OCI-LY7 (cell line): ENCODE measurements at regions not wholly inside any gene's neighbourhood (a gene's known extent, or its start where the extent isn't known, plus 50 kb on each side); places are given as distances from the start of the nearest gene placed in this dataset.

ENCODE experiments used
- BruUV-seq: library from RNA; stranded (reverse); fragments of 400-500 nt; replicated peaks from 2 replicates; lab custom pipeline; 2021; lab: Mats Ljungman, UMichigan
- CTCF ChIA-PET: fragments of 300-600 bp; sonication (Branson Sonifier 250); formaldehyde crosslinking; loops from one replicate; lab custom pipeline; 2022; ENCODE audit warnings: antibody characterized with exemption; ENCODE audit not compliant: unreplicated experiment; lab: Charles Lee
- POLR2A ChIA-PET: fragments of 300-600 bp; sonication (Branson Sonifier 250); formaldehyde crosslinking; loops from one replicate; lab custom pipeline; 2022; ENCODE audit warnings: antibody characterized with exemption; lab: Charles Lee
- DNase-seq: peaks from one replicate; pipeline ENCODE4 v3.0.0-alpha.2; 2015; ENCODE audit warnings: low spot score
- H2AFZ ChIP-seq: fragments of 200-600 bp; sonication (generic), shearing (Covaris generic); 2 replicates; pipeline ENCODE4 v1.6.1; 2014; ENCODE audit warnings: mild to moderate bottlenecking, antibody characterized with exemption, low read length, moderate library complexity
- H3K27ac ChIP-seq: fragments of 200-600 bp; sonication (generic); 2 replicates; pipeline ENCODE4 v1.5.1; 2014; ENCODE audit warnings: mixed run types, low read depth, mild to moderate bottlenecking, moderate library complexity, low read length, inconsistent platforms; ENCODE audit not compliant: poor library complexity, severe bottlenecking
- H3K36me3 ChIP-seq: fragments of 200-600 bp; sonication (generic); 2 replicates; pipeline ENCODE4 v1.6.1; 2014; ENCODE audit warnings: mild to moderate bottlenecking, antibody characterized with exemption, low read length, moderate library complexity, mixed read lengths; ENCODE audit not compliant: insufficient read depth
- H3K4me1 ChIP-seq: fragments of 200-600 bp; sonication (generic); 2 replicates; pipeline ENCODE4 v1.5.1; 2014; ENCODE audit warnings: mild to moderate bottlenecking, low read length; ENCODE audit not compliant: insufficient read depth, poor library complexity, severe bottlenecking
- H3K4me2 ChIP-seq: fragments of 200-600 bp; sonication (generic); 2 replicates; pipeline ENCODE4 v1.6.1; 2014; ENCODE audit warnings: mild to moderate bottlenecking, low read length
- H3K4me3 ChIP-seq: fragments of 200-600 bp; sonication (generic); 2 replicates; pipeline ENCODE4 v1.5.1; 2014; ENCODE audit warnings: mild to moderate bottlenecking, low read depth, low read length; ENCODE audit not compliant: poor library complexity, severe bottlenecking
- H3K79me2 ChIP-seq: fragments of 200-600 bp; sonication (generic); 2 replicates; pipeline ENCODE4 v1.6.1; 2016; ENCODE audit warnings: low read depth, mild to moderate bottlenecking, low read length, moderate library complexity, mixed read lengths; ENCODE audit not compliant: insufficient read depth
- H3K9me2 ChIP-seq: fragments of 200-600 bp; sonication (generic); 2 replicates; pipeline ENCODE4 v1.6.1; 2016; ENCODE audit warnings: mild to moderate bottlenecking, low read length, mixed read lengths; ENCODE audit not compliant: insufficient read depth
- H3K9me3 ChIP-seq: fragments of 200-600 bp; sonication (generic); 2 replicates; pipeline ENCODE4 v1.6.1; 2014; ENCODE audit warnings: mild to moderate bottlenecking, mixed run types, low read length, mixed read lengths
- H4K20me1 ChIP-seq: fragments of 200-600 bp; sonication (generic); 2 replicates; pipeline ENCODE4 v1.6.1; 2014; ENCODE audit warnings: mild to moderate bottlenecking, antibody characterized with exemption, low read length, moderate library complexity, mixed read lengths; ENCODE audit not compliant: insufficient read depth
- CTCF ChIP-seq: fragments of 200-600 bp; sonication (generic); conservative IDR thresholded peaks from 2 replicates; pipeline ENCODE4 v1.5.1; 2014; ENCODE audit warnings: mild to moderate bottlenecking, antibody characterized with exemption, low read length, moderate library complexity, mixed read lengths
- EZH2phosphoT487 ChIP-seq: fragments of 200-600 bp; sonication (generic); IDR thresholded peaks from 2 replicates; pipeline ENCODE4 v1.6.1; 2018; ENCODE audit warnings: low read depth, borderline replicate concordance, mild to moderate bottlenecking, mixed run types, antibody characterized with exemption, low read length, moderate library complexity, mixed read lengths
- intact Hi-C: fragments of 100-400 bp; cut with micrococcal nuclease; formaldehyde crosslinking; loops from one replicate; pipeline ENCODE4 v1.10.0; 2022; ENCODE audit not compliant: unreplicated experiment

DNA sequence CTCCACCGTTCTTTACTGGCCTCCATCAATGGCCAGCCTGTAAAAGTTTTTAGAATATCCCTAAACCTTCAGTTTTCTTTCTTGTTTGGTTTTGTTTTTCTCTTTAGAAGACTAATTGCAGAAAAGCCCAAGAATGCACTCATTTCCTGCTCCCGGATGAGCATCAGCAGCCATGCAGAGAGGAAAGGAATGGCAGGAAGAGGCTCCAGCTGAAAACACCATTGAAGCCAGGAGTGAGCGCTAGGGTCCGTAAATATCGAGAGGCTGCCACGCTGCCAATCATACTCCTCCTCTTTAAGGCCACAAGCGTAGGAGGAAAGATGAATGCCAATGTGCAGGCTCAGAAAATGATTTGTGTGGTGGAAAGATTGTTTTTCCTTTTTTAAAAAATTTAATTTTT is 57.4 kb upstream of the UBE2L5 start:
- POLR2A ChIA-PET = no interaction called here
- Histone ChIP-seq H3K9me3 (no peaks in the 10 kb centered on the region), H2AFZ (no peak overlapping the region), H4K20me1 (no peaks in the 10 kb centered on the region), H3K4me3 (no peak overlapping the region), H3K27ac (no peak overlapping the region), H3K4me2 (no peak overlapping the region), H3K79me2 (peaks cover 10% of the 10 kb centered on the region; the same call in 1 of the 2 replicates), H3K36me3 (peaks cover 99% of the 10 kb centered on the region), H3K9me2 (no peaks in the 10 kb centered on the region), H3K4me1 (peaks cover 30% of the 10 kb centered on the region)
- DNase-seq = no peak
- CTCF ChIA-PET = no interaction called here
- no TSS peak for BruUV-seq
- TF ChIP-seq EZH2phosphoT487 (no peak), CTCF (no peak)
- intact Hi-C loops = no loop called here

DNA sequence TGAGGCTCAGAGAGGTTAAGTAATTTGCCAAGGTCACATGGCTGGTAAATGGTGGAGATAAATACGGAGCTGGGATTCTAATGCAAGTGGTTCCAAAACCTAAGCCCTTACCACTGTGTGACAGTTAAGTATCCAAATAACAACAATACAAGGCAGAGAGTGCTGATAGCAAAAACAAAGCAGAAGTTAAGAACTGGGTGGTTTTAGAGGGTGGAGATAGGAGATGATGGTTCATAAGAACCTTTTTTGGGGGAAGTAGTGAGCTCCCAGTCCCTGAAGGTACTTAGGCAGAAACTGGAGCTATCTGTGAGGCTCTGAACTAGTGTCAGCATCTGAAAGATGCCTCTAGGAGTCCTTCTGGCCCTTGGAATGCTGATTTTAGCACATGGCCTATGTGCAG is 56.2 kb upstream of the UBE2L5 start:
- Histone ChIP-seq H3K4me2 (no peak overlapping the region), H3K4me1 (peaks cover 42% of the 10 kb centered on the region), H2AFZ (no peak overlapping the region), H3K27ac (peak overlapping the region; percentile 27), H3K36me3 (peaks cover 99% of the 10 kb centered on the region), H4K20me1 (no peaks in the 10 kb centered on the region), H3K4me3 (no peak overlapping the region), H3K9me3 (no peaks in the 10 kb centered on the region), H3K79me2 (peaks cover 22% of the 10 kb centered on the region; the same call in 1 of the 2 replicates), H3K9me2 (no peaks in the 10 kb centered on the region)
- BruUV-seq = no TSS peak
- intact Hi-C loops = no loop called here
- CTCF ChIA-PET = interaction anchor here (0.9 kb wide), 1 partner anchor 12 kb away, joined by 3 read pairs; no protein-coding TSS in a partner anchor
- POLR2A ChIA-PET = interaction anchor here (0.6 to 1.7 kb wide), 4 partner anchors 9 to 267 kb away, joined by 3 to 10 read pairs (median 4); no protein-coding TSS in a partner anchor
- TF ChIP-seq CTCF = no peak
- no peak for TF ChIP-seq EZH2phosphoT487
- DNase-seq = no peak

DNA sequence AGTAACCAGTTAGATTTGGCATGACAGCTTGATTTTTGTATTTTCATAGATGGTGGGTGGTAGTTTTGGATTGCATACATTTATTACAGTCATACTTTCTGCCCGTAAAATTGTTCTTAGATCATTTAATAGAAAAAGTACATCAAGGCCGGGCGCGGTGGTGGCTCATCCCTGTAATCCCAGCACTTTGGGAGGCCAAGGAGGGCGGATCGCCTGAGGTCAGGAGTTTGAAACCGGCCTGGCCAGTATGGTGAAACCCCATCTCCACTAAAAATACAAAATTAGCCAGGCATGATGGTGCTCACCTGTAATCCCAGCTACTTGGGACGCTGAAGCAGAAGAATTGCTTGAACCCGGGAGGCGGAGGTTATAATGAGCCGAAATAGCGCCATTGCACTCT is 55.0 kb upstream of the UBE2L5 start:
- intact Hi-C loops = no loop called here
- H2AFZ ChIP-seq = no peak overlapping the region
- ChIA-PET CTCF (no interaction called here), POLR2A (interaction anchor here (1.2 to 1.7 kb wide), 3 partner anchors 15 to 77 kb away, joined by 3 to 10 read pairs (median 4); no protein-coding TSS in a partner anchor)
- peaks cover 24% of the 10 kb centered on the region; the same call in 1 of the 2 replicates for H3K79me2 ChIP-seq
- BruUV-seq = no TSS peak
- DNase-seq = no peak
- no peak overlapping the region for H3K27ac ChIP-seq
- H3K4me1 ChIP-seq = peaks cover 53% of the 10 kb centered on the region
- H3K9me2 ChIP-seq = no peaks in the 10 kb centered on the region
- H3K36me3 ChIP-seq = peaks cover 92% of the 10 kb centered on the region
- no peak overlapping the region for H3K4me3 ChIP-seq
- no peaks in the 10 kb centered on the region for H4K20me1 ChIP-seq
- H3K9me3 ChIP-seq = no peaks in the 10 kb centered on the region
- no peak for TF ChIP-seq EZH2phosphoT487
- TF ChIP-seq CTCF = no peak
- H3K4me2 ChIP-seq = no peak overlapping the region
